ENCODE measurements at regions not wholly inside any gene's neighbourhood (a gene's known extent, or its start where the extent isn't known, plus 50 kb on each side); places are given as distances from the start of the nearest gene placed in this dataset.

DNA sequence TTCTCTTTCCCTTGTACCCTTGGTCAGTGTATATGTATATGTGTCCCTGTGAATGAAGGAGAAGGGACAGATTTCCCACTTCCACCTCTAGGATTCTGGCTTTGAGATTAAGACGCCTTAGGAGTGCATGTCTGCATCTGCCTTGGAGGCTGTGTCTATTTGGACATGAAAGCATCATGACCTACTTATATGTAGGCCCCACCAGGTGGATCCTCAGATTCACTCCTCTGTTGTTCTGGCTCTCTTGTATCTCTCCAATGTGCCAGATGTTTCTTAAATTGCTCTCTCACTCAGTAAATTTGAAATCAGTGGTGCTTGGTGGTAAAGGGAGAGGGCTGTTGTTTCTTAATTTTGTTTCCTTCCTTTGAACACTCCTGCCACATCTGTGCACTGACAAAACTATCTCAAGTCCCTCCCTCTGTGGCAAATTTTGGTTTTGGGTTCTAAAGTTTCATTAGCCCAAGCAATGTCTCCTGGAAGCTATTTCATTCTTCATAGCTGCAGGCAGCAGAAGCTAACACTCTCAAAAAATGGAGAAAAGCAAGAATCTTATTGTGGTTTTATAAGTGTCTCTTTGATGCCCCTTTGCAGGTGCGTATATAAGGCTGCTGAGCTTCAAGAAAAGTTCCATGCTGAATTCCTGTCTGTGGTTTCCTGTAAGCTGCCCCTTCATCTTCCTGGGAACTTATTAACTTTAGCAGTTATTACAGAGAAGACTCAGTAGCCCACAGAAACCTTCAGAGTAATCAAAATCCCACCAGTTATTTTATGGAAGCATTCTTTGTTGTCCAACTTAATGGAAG lies 179.7 kb upstream of the SETBP1 start:
- Histone ChIP-seq H3K36me3 (ENCODE audit: insufficient read depth) (no peaks in the 10 kb centered on the region), H3K4me1 (ENCODE audit: low read depth, poor library complexity, severe bottlenecking) (peaks cover 7% of the 10 kb centered on the region), H3K27ac (no peak overlapping the region), H2AFZ (ENCODE audit: low read depth) (no peak overlapping the region), H3K79me2 (ENCODE audit: insufficient read depth, low read depth) (no peaks in the 10 kb centered on the region), H3K4me2 (no peak overlapping the region), H3K9ac (no peak overlapping the region), H4K20me1 (ENCODE audit: insufficient read depth) (no peaks in the 10 kb centered on the region), H3K27me3 (ENCODE audit: insufficient read depth, low read depth) (no peaks in the 10 kb centered on the region), H3K4me3 (IDR thresholded peaks at IDR 0.05; ENCODE audit: insufficient read depth, low read depth, low read length) (no peak overlapping the region)
- no peak for TF ChIP-seq CTCF (conservative IDR thresholded peaks at IDR 0.05; ENCODE audit: low read depth, low read length)

- Histone ChIP-seq H3K27ac (no peak overlapping the region), H3K9ac (no peak overlapping the region), H3K4me3 (IDR thresholded peaks at IDR 0.05; ENCODE audit: insufficient read depth, low read depth, low read length) (no peak overlapping the region), H3K79me2 (ENCODE audit: insufficient read depth, low read depth) (no peaks in the 10 kb centered on the region), H3K4me1 (ENCODE audit: low read depth, poor library complexity, severe bottlenecking) (peaks cover 7% of the 10 kb centered on the region), H2AFZ (ENCODE audit: low read depth) (no peak overlapping the region), H3K4me2 (no peak overlapping the region), H4K20me1 (ENCODE audit: insufficient read depth) (no peaks in the 10 kb centered on the region), H3K36me3 (ENCODE audit: insufficient read depth) (no peaks in the 10 kb centered on the region), H3K27me3 (ENCODE audit: insufficient read depth, low read depth) (no peaks in the 10 kb centered on the region)
- no peak for TF ChIP-seq CTCF (conservative IDR thresholded peaks at IDR 0.05; ENCODE audit: low read depth, low read length)
Measured at GRCh38 chr18:44502221-44502620, 178.5 kb upstream of the SETBP1 start.

- no peak for TF ChIP-seq CTCF (conservative IDR thresholded peaks at IDR 0.05; ENCODE audit: low read depth, low read length)
- no peak overlapping the region for H3K9ac ChIP-seq
- H3K27me3 ChIP-seq (ENCODE audit: insufficient read depth, low read depth) = no peaks in the 10 kb centered on the region
- H4K20me1 ChIP-seq (ENCODE audit: insufficient read depth) = no peaks in the 10 kb centered on the region
- H3K36me3 ChIP-seq (ENCODE audit: insufficient read depth) = no peaks in the 10 kb centered on the region
- no peak overlapping the region for H2AFZ ChIP-seq (ENCODE audit: low read depth)
- H3K4me3 ChIP-seq (IDR thresholded peaks at IDR 0.05; ENCODE audit: insufficient read depth, low read depth, low read length) = no peak overlapping the region
- no peak overlapping the region for H3K4me2 ChIP-seq
- no peak overlapping the region for H3K27ac ChIP-seq
- H3K79me2 ChIP-seq (ENCODE audit: insufficient read depth, low read depth) = no peaks in the 10 kb centered on the region
- H3K4me1 ChIP-seq (ENCODE audit: low read depth, poor library complexity, severe bottlenecking) = peaks cover 7% of the 10 kb centered on the region
Measured at GRCh38 chr18:44502790-44503189, 177.9 kb upstream of the SETBP1 start.

GRCh38 chr18:44503854-44504253 lies 176.8 kb upstream of the SETBP1 start:
- Histone ChIP-seq H3K36me3 (ENCODE audit: insufficient read depth) (no peaks in the 10 kb centered on the region), H3K4me2 (no peak overlapping the region), H3K79me2 (ENCODE audit: insufficient read depth, low read depth) (no peaks in the 10 kb centered on the region), H3K4me3 (IDR thresholded peaks at IDR 0.05; ENCODE audit: insufficient read depth, low read depth, low read length) (no peak overlapping the region), H3K27ac (no peak overlapping the region), H4K20me1 (ENCODE audit: insufficient read depth) (no peaks in the 10 kb centered on the region), H3K9ac (no peak overlapping the region), H3K27me3 (ENCODE audit: insufficient read depth, low read depth) (no peaks in the 10 kb centered on the region), H3K4me1 (ENCODE audit: low read depth, poor library complexity, severe bottlenecking) (peaks cover 7% of the 10 kb centered on the region), H2AFZ (ENCODE audit: low read depth) (no peak overlapping the region)
- TF ChIP-seq CTCF (conservative IDR thresholded peaks at IDR 0.05; ENCODE audit: low read depth, low read length) = no peak

Measured in KMS-11 (cell line).